ENCODE measurements at regions not wholly inside any gene's neighbourhood (a gene's known extent, or its start where the extent isn't known, plus 50 kb on each side); places are given as distances from the start of the nearest gene placed in this dataset.

DNA sequence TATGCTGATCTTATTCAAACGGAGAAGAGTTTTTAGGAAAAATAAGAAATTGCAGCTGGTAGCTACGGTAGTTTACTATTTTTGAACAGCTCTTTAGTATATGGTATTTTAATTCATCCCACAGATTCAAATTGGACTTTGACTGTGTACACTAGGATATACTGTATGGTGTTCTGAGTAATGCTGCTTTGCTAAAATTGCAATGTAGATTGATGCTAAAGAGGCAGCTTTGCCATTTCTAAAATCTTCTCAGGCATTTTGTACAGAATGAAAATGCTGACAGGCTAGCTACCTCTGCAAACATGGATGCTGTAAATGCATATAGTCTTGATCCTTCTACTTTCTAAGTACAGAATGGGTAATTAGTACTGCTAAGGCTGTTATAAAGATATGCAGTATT lies 826.6 kb upstream of the POU3F3 start (continued):
- TF ChIP-seq, protein P1, sequence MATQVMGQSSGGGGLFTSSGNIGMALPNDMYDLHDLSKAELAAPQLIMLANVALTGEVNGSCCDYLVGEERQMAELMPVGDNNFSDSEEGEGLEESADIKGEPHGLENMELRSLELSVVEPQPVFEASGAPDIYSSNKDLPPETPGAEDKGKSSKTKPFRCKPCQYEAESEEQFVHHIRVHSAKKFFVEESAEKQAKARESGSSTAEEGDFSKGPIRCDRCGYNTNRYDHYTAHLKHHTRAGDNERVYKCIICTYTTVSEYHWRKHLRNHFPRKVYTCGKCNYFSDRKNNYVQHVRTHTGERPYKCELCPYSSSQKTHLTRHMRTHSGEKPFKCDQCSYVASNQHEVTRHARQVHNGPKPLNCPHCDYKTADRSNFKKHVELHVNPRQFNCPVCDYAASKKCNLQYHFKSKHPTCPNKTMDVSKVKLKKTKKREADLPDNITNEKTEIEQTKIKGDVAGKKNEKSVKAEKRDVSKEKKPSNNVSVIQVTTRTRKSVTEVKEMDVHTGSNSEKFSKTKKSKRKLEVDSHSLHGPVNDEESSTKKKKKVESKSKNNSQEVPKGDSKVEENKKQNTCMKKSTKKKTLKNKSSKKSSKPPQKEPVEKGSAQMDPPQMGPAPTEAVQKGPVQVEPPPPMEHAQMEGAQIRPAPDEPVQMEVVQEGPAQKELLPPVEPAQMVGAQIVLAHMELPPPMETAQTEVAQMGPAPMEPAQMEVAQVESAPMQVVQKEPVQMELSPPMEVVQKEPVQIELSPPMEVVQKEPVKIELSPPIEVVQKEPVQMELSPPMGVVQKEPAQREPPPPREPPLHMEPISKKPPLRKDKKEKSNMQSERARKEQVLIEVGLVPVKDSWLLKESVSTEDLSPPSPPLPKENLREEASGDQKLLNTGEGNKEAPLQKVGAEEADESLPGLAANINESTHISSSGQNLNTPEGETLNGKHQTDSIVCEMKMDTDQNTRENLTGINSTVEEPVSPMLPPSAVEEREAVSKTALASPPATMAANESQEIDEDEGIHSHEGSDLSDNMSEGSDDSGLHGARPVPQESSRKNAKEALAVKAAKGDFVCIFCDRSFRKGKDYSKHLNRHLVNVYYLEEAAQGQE (IDR thresholded peaks at IDR 0.05; ENCODE audit: low read depth, low read length), result no peak
- TF ChIP-seq RAD21 (IDR thresholded peaks at IDR 0.05; ENCODE audit: low read length) (no peak), EZH2phosphoT487 (IDR thresholded peaks at IDR 0.05; ENCODE audit: borderline replicate concordance, low read depth) (no peak)

DNA sequence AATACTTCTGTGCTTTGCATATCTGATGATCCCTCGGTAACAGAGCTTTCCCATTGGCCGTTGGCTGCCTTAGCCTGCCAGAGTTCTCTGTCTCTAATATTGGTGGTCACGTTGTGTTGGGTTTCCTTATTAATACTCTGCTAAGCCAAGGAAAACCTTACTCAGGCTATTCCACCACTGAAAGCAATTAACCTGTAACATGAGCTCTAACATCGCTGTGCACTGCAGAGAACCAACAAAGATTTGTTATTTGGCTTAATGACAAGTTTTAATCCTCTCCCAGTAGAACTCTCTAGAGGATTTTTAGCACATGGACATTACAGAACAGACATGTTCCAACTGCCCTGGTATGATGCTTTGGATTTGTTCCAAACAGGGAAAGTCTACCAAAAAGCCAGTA lies 825.9 kb upstream of the POU3F3 start:
- Histone ChIP-seq H3K79me2 (ENCODE audit: insufficient read depth) (no peaks in the 10 kb centered on the region), H4K20me1 (ENCODE audit: insufficient read depth) (no peaks in the 10 kb centered on the region), H3K27me3 (ENCODE audit: insufficient read depth) (no peaks in the 10 kb centered on the region), H3K9me2 (no peaks in the 10 kb centered on the region), H2AFZ (ENCODE audit: low read depth) (no peak overlapping the region), H3K4me3 (ENCODE audit: low read depth in 2 of 2, low read length in 1 of 2) (no peak overlapping the region), H3K4me2 (no peak overlapping the region), H3K36me3 (replicated peaks in 1 of 2; ENCODE audit: control insufficient read depth in 1 of 2, insufficient read depth in 2 of 2, low read length in 1 of 2) (no peaks in the 10 kb centered on the region), H3F3A (replicated peaks; ENCODE audit: insufficient read depth) (no peaks in the 10 kb centered on the region), H3K4me1 (ENCODE audit: control insufficient read depth in 1 of 2, insufficient read depth in 2 of 2, low read depth in 1 of 2, low read length in 1 of 2) (no peaks in the 10 kb centered on the region), H3K9ac (no peak overlapping the region), H3K9me3 (no peaks in the 10 kb centered on the region), H3K27ac (ENCODE audit: low read depth in 2 of 2, low read length in 1 of 2) (no peak overlapping the region)
- POLR2A ChIA-PET, result no interaction called here
- CTCF ChIA-PET, result interaction anchor here (0.7 to 1.0 kb wide), 2 partner anchors 17 to 821 kb away, joined by 3 read pairs; no protein-coding TSS in a partner anchor
- WGBS (ENCODE audit: low lambda C conversion rate), result 0% methylated on average over 4 of the region's 4 CpGs
- TF ChIP-seq YY1 (IDR thresholded peaks at IDR 0.05; ENCODE audit: low read depth), result no peak
- no peak for TF ChIP-seq SMC3 (IDR thresholded peaks at IDR 0.05; ENCODE audit: low read depth, low read length)
- TF ChIP-seq FOSL2 (IDR thresholded peaks at IDR 0.05; ENCODE audit: borderline replicate concordance, low read depth), result no peak
- no peak for TF ChIP-seq MEF2A (IDR thresholded peaks at IDR 0.05; ENCODE audit: borderline replicate concordance, low read depth)
- no peak for TF ChIP-seq EP300 (IDR thresholded peaks at IDR 0.05; ENCODE audit: borderline replicate concordance in 1 of 2, low read depth in 1 of 2, low read length in 1 of 2)
- TF ChIP-seq RXRA (IDR thresholded peaks at IDR 0.05; ENCODE audit: borderline replicate concordance, low read depth), result no peak
- TF ChIP-seq ELF1 (IDR thresholded peaks at IDR 0.05), result no peak
- no peak for TF ChIP-seq NRF1 (IDR thresholded peaks at IDR 0.05; ENCODE audit: low read depth, low read length)
- TF ChIP-seq IRF3 (IDR thresholded peaks at IDR 0.05; ENCODE audit: low read depth, low read length), result no peak
- TF ChIP-seq TEAD4 (IDR thresholded peaks at IDR 0.05; ENCODE audit: borderline replicate concordance, insufficient read depth), result no peak
- TF ChIP-seq GABPA (IDR thresholded peaks at IDR 0.05; ENCODE audit: low read depth), result no peak
- TF ChIP-seq, protein P1 (IDR thresholded peaks at IDR 0.05; ENCODE audit: low read depth, low read length), result no peak
- no peak for TF ChIP-seq TAF1 (IDR thresholded peaks at IDR 0.05; ENCODE audit: borderline replicate concordance, low read depth, low read length)
- no peak for TF ChIP-seq RAD21 (IDR thresholded peaks at IDR 0.05; ENCODE audit: low read length)
- no peak for TF ChIP-seq TCF12 (IDR thresholded peaks at IDR 0.05)
- DNase-seq, result no peak
